Lower lobe of right lung (tissue), 2 donors: ENCODE measurements at regions not wholly inside any gene's neighbourhood (a gene's known extent, or its start where the extent isn't known, plus 50 kb on each side); places are given as distances from the start of the nearest gene placed in this dataset.

Source experiments
- ATAC-seq, 2 donors: fragments of 200-7000 bp; cut with Tn5 transposase; one replicate each; pipeline ENCODE4 v1.9.1; 2020 to 2022; ENCODE audit warnings: mild to moderate bottlenecking in 2 of 2, moderate library complexity in 2 of 2
- DNase-seq: peaks from one replicate; pipeline ENCODE4 v3.0.0-alpha.2; 2020
- H3K27ac ChIP-seq: fragments of 200-600 bp; one replicate; pipeline ENCODE4 v1.8.0; 2022
- H3K27me3 ChIP-seq: fragments of 200-600 bp; one replicate; pipeline ENCODE4 v1.8.0; 2022; ENCODE audit warnings: low read depth
- H3K36me3 ChIP-seq: fragments of 200-600 bp; one replicate; pipeline ENCODE4 v1.8.0; 2022; ENCODE audit warnings: mild to moderate bottlenecking
- H3K4me1 ChIP-seq: fragments of 200-600 bp; one replicate; pipeline ENCODE4 v1.8.0; 2022
- H3K4me3 ChIP-seq: fragments of 200-600 bp; one replicate; pipeline ENCODE4 v1.8.0; 2022; ENCODE audit warnings: mild to moderate bottlenecking
- H3K9me3 ChIP-seq: fragments of 200-600 bp; one replicate; pipeline ENCODE4 v1.8.0; 2022
- CTCF ChIP-seq: fragments of 200-600 bp; IDR thresholded peaks from one replicate; pipeline ENCODE4 v1.8.0; 2022; ENCODE audit warnings: antibody characterized with exemption, mild to moderate bottlenecking
- intact Hi-C: fragments of 100-400 bp; cut with DNase I; formaldehyde crosslinking; loops from one replicate; pipeline ENCODE4 v1.11.0; 2022
- donor health status: DM: no; HTN: yes; CAD: no; lungs with severe emphysema.

- no peaks in the 10 kb centered on the region for H3K27me3 ChIP-seq
- TF ChIP-seq CTCF = no peak
- intact Hi-C loops = no loop called here
- no peak overlapping the region for H3K4me3 ChIP-seq
- DNase-seq = no peak
- no peak overlapping the region for H3K27ac ChIP-seq
- no peaks in the 10 kb centered on the region for H3K9me3 ChIP-seq
- ATAC-seq = no peak
- H3K4me1 ChIP-seq = no peaks in the 10 kb centered on the region
- no peaks in the 10 kb centered on the region for H3K36me3 ChIP-seq
These were observed 541.3 kb upstream of the SOX11 start for GRCh38 chr2:5150871-5151270.

GRCh38 chr2:5164776-5165525 is 527.2 kb upstream of the SOX11 start:
- no peaks in the 10 kb centered on the region for H3K36me3 ChIP-seq
- no peaks in the 10 kb centered on the region for H3K4me1 ChIP-seq
- no peak for ATAC-seq
- no peak for DNase-seq
- no peaks in the 10 kb centered on the region for H3K9me3 ChIP-seq
- no peaks in the 10 kb centered on the region for H3K27me3 ChIP-seq
- intact Hi-C loops = no loop called here
- TF ChIP-seq CTCF = no peak
- no peak overlapping the region for H3K4me3 ChIP-seq
- H3K27ac ChIP-seq = no peak overlapping the region

- ATAC-seq (no peak), DNase-seq (no peak)
- Histone ChIP-seq H3K27me3 (no peaks in the 10 kb centered on the region), H3K4me3 (no peak overlapping the region), H3K27ac (no peak overlapping the region), H3K36me3 (no peaks in the 10 kb centered on the region), H3K9me3 (no peaks in the 10 kb centered on the region), H3K4me1 (no peaks in the 10 kb centered on the region)
- TF ChIP-seq CTCF = no peak
- intact Hi-C loops = no loop called here
These were observed 519.3 kb upstream of the SOX11 start for GRCh38 chr2:5172923-5173322.

GRCh38 chr2:5173876-5174535 is 518.2 kb upstream of the SOX11 start:
- intact Hi-C loops = no loop called here
- Histone ChIP-seq H3K4me3 (no peak overlapping the region), H3K9me3 (no peaks in the 10 kb centered on the region), H3K36me3 (no peaks in the 10 kb centered on the region), H3K4me1 (no peaks in the 10 kb centered on the region), H3K27me3 (no peaks in the 10 kb centered on the region), H3K27ac (no peak overlapping the region)
- DNase-seq (no peak), ATAC-seq (no peak)
- TF ChIP-seq CTCF = no peak

GRCh38 chr2:5175231-5175630 is 517.0 kb upstream of the SOX11 start:
- TF ChIP-seq CTCF = no peak
- no peaks in the 10 kb centered on the region for H3K9me3 ChIP-seq
- H3K4me3 ChIP-seq = no peak overlapping the region
- no peaks in the 10 kb centered on the region for H3K27me3 ChIP-seq
- intact Hi-C loops = no loop called here
- H3K36me3 ChIP-seq = no peaks in the 10 kb centered on the region
- ATAC-seq = no peak
- no peak for DNase-seq
- H3K4me1 ChIP-seq = no peaks in the 10 kb centered on the region
- no peak overlapping the region for H3K27ac ChIP-seq
